GM18511 (cell line): ENCODE measurements at regions not wholly inside any gene's neighbourhood (a gene's known extent, or its start where the extent isn't known, plus 50 kb on each side); places are given as distances from the start of the nearest gene placed in this dataset.
"Not testable (repeated sequence)": the region's sequence is repeated elsewhere in the genome, so short reads cannot be mapped to it uniquely, and the experiment has no call there.

ENCODE experiments used
- ATAC-seq: cut with Tn5 transposase; IDR thresholded peaks from one replicate; pipeline ENCODE4 v1.9.1; 2021; ENCODE audit warnings: mild to moderate bottlenecking, moderate library complexity; ENCODE audit not compliant: unreplicated experiment

DNA sequence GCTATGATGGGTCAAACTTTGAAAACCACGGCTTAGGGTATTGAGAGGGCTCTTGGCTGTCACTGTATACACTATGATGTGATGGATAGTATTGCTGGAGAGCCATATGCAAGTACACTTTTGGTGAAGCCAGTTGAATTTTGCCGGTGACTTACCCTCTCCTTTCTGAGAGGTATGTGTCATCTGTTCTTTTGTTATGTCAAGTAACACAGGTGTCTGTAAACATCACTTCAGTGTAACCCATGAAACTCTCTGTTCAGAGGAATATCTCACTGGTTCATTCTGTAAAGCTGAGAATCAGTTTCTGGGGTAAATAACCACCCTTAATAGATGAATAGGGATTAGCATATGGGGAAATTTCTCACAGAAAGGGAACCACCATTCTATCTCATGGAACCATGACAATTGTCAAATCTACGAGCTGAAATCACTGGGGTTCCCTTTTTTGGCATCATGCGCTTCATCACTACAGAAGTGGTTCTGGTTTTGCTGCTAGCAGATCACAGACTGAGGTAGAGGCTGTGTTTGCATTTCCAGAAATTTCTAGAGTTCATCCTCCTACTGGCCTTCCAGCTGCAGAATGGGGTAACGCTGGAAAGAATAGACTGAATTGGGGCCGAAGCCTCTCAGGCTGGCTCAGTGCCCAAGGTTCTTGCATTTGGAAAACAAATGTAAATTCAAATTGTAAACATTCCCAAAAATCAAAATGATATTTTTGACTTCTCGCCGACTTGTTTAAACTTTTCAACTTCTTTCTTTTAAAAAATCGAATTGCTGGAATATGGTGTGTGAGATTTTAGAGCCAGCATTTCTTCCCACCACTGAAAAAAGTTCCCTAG lies 83.3 kb upstream of the CREB5 start:
- ATAC-seq = no peak

DNA sequence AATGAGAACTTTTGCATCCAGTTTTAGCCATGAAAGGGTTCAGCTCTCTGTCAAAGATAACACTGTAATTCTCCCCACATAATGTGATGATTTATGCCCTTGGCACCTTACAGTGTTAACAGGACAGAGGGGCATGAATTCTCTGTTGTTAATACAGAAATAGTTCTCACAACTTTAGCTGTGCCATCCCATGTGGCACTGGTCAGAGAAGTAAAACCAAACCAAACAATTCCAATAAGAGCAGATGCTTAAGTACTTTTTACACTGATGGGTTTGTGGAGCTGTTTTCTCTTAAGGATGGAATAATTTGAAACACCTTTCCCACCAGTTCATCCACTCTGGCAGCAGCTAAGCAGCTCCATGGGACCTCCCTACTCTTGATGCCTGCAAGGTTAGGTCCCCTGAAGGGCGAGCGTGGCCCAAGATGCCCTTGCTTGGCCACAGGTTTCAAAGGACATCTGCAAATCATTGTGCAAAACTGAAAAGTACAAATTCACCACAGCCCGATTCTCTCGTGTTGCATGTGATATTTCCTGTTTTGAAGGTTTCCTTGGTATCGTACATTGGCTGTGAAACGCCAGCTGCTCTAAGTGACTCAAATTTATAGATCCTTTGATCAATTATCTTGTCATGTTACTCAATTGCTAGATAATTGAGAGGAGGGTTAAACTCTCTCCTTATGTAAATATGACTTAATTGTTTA lies 82.5 kb upstream of the CREB5 start:
- ATAC-seq = peak; percentile 56

DNA sequence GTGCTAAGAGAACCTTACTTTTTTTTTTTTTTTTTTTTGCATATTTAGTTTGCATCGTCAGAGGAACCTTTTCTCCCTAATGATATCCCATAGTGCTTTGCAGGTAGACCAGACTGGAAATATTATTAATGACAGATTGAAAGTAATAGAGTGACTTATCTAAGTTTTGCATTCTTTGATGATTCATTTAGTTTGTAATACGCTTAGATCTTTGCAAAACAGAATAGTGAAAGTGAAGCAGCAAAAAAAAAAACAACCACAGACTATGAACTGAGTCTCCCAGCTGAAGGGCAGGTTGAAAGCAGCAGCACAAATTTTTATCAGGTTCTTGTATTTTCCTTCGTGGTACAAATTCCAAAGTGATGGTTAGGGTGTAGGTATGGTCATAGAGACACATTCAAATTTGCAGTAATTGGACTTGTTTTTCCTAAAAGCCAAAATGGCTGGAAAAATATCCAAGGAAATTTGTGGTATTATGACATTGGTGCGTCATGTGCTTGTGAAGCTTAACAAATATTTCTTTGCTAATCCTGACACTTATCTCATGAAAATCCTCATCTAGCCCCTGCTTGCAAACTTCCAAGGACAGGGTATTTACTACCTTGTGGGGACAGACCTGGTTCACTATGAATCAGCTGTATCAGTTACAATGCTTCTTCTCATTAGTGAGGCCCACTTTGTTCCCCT lies 81.8 kb upstream of the CREB5 start:
- no peak for ATAC-seq

DNA sequence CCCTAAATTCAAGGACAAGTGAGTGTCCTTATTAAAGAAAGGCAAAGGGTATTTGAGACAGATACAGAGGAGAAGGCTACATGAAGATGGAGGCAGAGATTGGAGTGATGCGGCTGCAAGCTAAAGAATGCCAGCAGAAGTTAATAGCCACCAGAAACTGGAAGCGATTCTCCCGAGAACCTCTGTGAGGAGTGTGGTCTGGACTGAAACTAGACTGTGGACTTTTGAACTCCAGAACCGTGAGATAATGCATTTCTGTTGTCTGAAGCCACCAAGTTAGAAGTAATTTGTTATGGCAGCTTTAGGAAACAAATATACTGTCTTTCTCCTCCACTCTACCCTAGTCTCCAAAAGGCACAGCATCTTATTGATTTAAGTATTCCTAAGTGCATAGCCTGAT lies 80.3 kb upstream of the CREB5 start:
- ATAC-seq = no peak

DNA sequence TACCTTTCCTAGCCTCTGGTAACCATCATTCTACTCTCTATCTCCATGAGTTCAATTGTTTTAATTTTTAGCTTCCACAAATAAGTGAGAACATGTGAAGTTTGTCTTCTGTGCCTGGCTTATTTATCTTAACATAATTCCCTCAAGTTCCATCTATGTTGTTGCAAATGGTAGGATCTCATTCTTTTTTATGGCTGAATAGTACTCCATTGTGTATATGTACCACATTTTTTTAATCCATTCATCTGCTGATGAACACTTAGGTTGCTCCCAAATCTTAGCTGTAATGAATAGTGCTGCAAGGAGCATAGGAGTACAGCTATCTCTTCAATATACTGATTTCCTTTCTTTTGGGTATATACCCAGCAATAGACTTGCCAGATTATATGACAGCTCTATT lies 78.8 kb upstream of the CREB5 start:
- not testable (repeated sequence) for ATAC-seq

DNA sequence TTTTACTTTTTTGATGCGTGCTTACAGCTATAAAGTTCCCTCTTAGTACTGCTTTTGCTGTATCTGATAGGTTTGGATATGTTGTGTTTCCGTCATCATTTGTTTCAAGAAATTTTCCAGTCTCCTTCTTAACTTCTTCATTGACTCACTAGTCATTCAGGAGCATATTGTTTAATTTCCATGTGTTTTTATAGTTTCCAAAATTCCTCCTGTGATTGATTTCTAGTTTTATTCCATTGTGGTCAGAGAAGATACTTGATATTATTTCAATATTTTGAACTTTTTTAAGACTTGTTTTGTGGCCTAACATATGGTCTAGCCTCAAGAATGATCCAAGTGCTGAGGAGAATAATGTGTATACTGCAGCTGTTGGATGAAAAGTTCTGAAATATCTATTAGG lies 75.5 kb upstream of the CREB5 start:
- no peak for ATAC-seq

DNA sequence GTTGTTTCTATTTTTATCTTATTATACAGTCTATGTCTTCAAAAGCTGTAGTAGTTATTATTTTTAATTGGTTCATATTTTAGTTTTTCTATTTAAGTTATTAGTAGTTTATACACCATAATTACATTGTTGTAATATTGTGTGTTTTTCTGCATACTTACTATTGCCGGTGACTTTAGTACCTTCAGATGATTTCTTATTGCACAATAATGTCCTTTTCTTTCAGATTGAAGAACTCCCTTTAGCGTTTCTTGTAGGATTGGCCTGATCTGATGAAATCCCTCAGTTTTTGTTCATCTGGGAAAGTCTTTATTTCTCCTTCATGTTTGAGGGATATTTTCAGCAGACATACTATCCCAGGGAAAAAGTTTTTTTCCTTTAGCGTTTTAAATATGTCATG lies 74.3 kb upstream of the CREB5 start:
- no peak for ATAC-seq

DNA sequence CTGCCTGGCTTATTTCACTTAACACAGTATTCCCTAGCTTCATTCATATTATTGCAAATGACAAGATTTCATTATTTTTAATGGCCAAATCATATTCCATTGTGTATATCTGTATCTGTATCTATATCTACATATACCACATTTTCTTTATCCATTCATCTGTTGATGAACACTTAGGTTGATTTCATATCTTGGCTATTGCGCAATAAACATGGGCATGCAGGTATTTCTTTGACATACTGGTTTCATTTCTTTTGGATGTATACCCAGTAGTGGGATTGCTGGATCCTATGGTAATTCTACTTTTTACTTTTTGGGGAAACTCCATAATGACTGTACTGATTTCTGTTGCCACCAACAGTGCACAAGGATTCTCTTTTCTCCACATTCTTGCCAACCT lies 68.9 kb upstream of the CREB5 start:
- no peak for ATAC-seq

DNA sequence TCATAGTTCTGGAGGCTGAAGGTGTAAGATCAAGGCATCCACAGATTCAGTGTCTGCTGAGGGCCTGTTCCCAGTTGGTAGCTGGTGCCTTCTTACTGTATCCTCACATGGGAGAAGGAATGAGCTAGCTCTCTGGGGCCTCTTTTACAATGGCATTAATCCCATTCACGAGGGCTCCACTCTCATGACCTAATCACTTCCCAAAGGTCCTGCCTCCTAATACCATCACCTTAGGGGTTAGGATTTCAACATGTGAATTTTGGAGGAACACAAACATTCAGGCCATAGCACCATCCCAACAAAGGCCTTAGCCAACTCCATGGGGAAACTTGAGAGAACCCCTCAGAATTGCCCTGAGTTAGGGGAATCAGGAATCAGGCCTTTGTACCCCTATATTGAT lies 66.1 kb upstream of the CREB5 start:
- ATAC-seq = no peak

DNA sequence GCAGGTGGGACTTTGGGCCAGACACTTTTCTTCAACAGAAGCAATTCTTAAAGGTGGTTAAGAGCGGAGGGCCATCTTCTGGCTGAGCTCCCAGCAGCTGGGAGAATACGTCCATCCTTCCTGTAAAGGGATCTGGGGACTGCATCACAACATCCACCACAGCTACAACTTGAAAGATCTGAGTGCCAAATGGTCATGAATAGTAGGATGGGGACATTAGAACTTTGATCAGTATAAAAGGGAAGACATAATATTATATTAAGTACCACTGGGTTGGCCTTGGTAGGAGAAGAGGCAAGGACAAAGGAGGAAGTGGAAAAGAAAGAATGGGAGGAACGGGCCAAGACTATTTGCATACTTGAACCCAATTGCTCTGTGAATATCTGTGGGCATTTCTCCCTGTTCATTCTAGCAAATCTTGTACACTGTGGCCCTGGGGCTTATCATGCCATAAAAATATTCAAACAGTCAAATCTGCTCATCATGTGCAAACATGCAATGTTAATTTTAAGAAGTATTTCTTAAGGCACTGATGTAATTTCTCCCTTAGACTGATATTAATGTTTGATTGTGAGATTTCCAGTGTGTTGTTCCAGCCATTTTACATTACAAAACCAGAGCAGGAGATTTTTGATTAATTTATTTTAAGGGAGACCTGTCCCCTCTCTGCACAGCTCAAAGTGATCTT lies 65.5 kb upstream of the CREB5 start:
- no peak for ATAC-seq

DNA sequence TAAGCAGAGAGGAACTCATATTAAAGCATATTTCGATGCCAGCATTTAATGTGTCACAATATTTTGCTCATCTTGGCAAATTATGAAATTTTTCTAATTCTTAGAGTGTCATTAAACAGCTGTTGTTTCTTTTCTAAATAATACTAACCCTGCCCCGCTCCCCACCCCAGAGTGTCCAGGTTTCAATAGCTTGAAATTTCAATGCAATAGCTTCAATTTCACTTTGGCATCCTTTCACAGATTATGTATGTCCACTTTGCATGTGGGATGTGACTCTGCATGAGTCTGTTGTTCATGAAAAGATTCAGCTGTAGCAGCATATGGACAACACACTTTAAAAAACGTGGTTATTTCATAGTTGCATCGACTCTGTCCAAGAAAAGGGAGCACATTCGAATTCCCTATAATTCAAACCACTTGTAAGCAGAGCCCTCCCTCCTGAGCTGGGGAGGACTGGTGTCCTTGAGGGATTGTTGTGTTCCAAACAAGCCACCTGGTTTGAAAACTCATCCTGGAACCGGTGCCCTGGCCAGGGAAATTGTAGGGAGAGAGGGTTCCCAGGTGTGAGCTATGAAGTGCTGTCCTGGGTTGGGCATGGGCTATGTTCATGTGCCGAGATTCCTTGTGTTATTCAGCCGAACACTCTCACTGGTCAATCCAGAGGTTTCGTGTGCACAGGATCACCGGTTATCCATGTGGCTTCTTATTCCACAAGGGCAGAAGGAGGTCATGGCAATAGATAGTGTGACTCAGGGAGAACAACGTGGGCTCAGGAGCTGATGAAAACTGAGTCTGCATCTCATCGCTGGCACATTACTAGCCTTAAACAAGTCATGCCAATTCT lies 64.6 kb upstream of the CREB5 start:
- no peak for ATAC-seq

DNA sequence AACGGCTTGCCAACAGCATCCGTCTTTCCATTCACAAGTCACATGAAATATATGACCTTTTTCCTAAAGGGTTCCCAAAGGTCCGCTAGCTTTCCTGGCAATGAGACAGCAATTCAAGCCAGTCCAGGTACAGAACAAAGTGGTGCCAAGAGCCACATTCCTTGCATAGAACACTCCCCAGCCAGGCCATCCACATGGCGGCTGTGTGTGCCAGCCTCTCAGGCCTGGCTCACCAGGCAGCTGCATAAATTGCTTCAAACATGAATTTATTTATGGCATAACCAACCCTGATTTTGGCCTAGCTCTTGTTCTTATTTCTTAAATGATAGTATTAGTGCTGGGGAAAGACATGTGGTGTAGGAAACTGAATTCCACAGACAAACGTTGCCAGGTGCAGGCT lies 63.7 kb upstream of the CREB5 start:
- ATAC-seq = no peak

DNA sequence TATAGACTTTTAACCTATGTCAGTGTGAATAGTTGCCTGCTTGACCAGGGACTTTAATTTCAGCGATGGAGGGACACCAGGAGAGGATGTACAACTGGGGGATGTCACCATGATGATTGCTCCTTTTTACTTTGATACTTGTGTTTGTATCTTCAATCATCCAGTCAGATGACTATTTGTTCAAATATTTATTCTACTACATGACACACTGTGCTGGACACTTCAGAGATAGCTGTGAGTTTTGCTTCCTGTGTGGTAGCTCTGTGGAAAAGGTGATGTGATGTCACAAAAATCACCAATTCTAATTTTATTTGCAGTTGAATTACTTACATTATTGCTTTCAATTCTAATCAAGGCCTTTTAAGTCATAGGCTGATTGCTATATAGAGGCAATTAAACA lies 62.7 kb upstream of the CREB5 start:
- ATAC-seq = no peak

DNA sequence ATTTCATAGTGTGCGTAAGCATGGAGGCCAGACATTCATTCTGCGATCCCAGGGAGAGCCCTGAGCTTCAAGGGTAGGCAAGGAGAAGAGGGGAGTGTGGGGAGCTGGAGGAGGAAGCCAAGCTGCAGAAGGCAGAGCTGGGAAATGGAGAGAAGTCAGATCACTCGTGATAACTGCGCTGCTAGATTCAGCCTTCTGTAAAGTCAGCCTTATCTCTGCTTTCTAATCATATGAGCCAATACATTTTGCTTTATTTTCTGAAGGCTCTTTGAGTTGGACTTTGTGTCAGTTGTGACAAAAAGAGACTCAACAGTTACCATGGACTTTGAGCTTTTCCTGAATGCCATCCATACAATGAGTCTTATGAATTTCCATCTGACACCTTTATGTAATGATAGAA lies 61.7 kb upstream of the CREB5 start:
- no peak for ATAC-seq

DNA sequence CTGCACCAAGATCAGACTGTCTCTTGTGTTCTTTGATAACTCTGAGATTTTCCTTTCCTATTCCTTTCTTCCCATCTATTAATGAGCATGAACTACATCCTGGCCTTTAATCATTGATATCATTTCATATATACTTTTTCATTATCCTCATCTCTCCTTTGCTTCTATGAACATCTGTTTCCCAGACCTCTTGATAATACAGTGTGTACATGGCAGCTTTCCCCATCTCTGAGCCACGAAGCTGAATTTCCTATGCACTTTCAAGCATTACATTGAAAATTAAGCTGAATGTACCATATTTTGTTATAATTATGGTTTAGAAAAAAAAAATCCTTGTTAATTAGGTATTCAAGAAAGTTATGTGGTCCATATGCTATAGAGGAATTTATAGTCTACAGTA lies 60.9 kb upstream of the CREB5 start:
- no peak for ATAC-seq

DNA sequence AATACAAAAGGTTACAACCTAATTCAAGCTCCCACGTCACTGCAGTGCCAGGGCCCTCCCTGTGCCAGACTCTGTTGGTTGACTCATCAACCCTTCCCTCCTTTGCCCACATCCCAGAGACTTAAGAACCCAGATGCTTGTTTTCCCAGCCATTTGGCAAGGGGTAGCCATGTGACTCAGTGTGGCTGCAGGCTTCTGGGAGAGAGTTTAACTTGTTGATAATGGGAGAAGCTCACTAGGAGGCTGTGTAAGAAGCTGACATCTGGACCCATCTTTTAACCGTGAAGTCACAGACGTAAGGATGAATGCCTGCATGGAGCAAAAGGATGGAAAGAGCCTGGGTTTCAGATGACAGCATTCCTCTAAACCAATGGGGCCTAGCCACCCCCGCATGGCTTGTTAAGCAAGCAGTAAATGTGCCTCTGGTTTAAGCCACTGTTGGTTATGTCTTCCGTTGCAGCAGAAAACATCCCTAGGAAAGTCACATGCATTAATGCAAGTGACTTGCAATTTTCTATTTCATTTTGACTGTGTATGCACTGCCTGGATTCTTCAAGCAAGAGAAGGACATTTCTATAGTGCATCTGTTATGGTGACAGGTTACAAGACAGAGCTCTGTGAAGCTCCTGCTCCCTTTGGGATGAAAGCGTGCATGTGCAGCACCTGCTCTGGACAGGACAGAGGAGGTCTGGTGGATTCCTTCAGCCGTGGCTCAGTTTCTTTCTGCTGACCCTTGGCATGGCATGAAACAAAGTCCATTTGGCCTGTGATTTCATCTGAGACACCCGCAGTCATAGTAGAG lies 57.5 kb upstream of the CREB5 start:
- no peak for ATAC-seq

DNA sequence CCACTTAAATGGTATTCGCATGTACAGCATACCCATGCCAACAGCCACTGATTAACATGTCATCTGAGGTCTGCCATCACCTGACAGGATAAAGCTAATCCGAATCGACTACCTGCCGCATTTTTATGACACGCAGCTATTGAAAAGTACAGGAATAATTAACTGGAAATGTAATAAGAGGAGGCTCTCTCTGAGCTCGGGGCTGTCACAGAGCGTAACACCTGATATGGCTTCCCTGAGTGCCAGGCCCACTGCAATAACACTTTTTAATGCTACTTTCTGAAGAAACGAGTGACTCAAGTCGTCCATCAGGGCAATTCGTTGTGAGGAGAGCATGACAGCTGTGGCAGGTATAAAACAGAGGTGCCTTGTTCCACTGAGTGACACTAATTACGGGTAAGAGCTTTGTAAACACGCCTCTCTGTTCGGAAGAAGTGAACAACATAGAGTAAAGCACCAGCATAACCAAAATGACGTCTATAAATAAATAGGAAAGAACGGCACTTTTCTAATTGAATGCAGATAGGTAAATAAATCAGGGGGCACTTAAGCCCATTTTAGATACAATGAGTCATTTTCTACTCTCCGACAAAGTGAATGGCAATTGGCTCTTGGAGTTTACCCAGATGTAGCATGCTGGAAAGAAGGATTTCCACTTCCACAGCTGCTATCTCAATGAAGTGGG lies 56.5 kb upstream of the CREB5 start:
- no peak for ATAC-seq

DNA sequence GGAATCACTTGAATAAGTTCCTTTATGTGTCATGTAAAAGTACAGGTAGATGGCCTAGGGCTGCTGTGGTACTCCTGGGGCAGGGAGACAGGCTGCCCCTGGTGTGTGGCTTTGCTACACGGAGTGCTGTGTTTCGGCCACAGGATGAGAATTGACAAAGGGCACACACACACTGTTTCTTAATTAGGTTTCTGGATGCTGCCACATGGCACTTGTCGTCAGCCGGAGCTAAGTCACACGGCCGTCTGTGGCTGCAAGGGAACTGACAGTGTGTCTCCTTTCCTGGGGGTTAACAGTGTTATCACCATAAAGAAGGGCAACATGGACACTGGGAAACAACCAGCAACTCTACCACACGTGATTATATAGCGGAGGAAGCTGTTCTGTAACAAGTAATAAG lies 55.7 kb upstream of the CREB5 start:
- ATAC-seq = no peak

DNA sequence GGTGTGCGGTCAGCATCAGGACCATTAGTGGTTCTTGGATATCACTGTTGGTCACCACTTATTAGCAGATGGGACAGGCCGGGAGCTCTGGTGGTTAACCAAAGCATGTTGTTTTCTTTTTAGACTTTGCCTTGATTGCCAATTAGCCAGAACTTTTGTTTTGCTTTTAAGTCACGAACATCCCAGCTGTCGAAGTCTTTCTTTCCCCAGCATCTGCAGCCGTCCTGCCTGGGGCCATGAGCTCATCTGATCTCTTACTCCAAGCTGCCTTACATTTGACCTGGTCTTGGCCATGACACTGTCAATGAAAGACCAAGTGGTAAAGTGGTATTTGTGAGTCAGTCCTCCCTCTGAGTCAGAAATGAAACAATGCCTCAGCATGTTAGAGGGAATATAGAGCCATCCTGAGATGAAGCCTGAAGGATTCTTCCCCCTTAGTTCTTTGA lies 53.9 kb upstream of the CREB5 start:
- no peak for ATAC-seq
